DND-41 (cell line): ENCODE measurements at regions not wholly inside any gene's neighbourhood (a gene's known extent, or its start where the extent isn't known, plus 50 kb on each side); places are given as distances from the start of the nearest gene placed in this dataset.

Experiments
- CTCF ChIP-seq: IDR thresholded peaks from 2 replicates; pipeline ENCODE4 v1.5.1; 2012; ENCODE audit warnings: borderline replicate concordance, low read length, moderate library complexity, mild to moderate bottlenecking; ENCODE audit not compliant: poor library complexity, severe bottlenecking; ENCODE audit errors: extremely low read depth
- EZH2 ChIP-seq: IDR thresholded peaks from 3 replicates; pipeline ENCODE4 v1.6.1; 2012; ENCODE audit warnings: borderline replicate concordance, low read depth, mild to moderate bottlenecking, moderate library complexity, low read length, inconsistent platforms; ENCODE audit not compliant: severe bottlenecking

GRCh38 chr17:77872199-77872598 lies 86.3 kb upstream of the TNRC6C start:
- TF ChIP-seq CTCF = no peak
- TF ChIP-seq EZH2 = no peak
